Muscle of leg (tissue), 3 donors: ENCODE measurements at regions not wholly inside any gene's neighbourhood (a gene's known extent, or its start where the extent isn't known, plus 50 kb on each side); places are given as distances from the start of the nearest gene placed in this dataset.
"Not testable (repeated sequence)": the region's sequence is repeated elsewhere in the genome, so short reads cannot be mapped to it uniquely, and the experiment has no call there.

Source experiments
- DNase-seq: peaks from one replicate; pipeline ENCODE4 v3.0.0; 2013
- H3K27ac ChIP-seq: one replicate; pipeline ENCODE4 v1.5.1; 2013; ENCODE audit warnings: mild to moderate bottlenecking, low read length, control low read depth
- H3K27me3 ChIP-seq: one replicate; pipeline ENCODE4 v1.6.1; 2013; ENCODE audit warnings: low read length; ENCODE audit not compliant: control insufficient read depth, insufficient read depth
- H3K36me3 ChIP-seq: one replicate; pipeline ENCODE4 v1.6.1; 2013; ENCODE audit warnings: low read length; ENCODE audit not compliant: control insufficient read depth, insufficient read depth
- H3K4me1 ChIP-seq: one replicate; pipeline ENCODE4 v1.6.1; 2013; ENCODE audit warnings: low read length; ENCODE audit not compliant: control insufficient read depth, insufficient read depth
- H3K4me3 ChIP-seq: one replicate; pipeline ENCODE4 v1.5.1; 2013; ENCODE audit warnings: low read length, control low read depth
- H3K9me3 ChIP-seq: replicated peaks from 2 replicates; pipeline ENCODE4 v1.6.1; 2013; ENCODE audit warnings: low read depth, low read length; ENCODE audit not compliant: control insufficient read depth
- WGBS: methylation state at CpG from one replicate; pipeline ENCODE4 v1.1.5; 2013; ENCODE audit warnings: missing lambda C conversion rate; ENCODE audit not compliant: insufficient coverage; 5-methylcytosine and 5-hydroxymethylcytosine counted together

DNA sequence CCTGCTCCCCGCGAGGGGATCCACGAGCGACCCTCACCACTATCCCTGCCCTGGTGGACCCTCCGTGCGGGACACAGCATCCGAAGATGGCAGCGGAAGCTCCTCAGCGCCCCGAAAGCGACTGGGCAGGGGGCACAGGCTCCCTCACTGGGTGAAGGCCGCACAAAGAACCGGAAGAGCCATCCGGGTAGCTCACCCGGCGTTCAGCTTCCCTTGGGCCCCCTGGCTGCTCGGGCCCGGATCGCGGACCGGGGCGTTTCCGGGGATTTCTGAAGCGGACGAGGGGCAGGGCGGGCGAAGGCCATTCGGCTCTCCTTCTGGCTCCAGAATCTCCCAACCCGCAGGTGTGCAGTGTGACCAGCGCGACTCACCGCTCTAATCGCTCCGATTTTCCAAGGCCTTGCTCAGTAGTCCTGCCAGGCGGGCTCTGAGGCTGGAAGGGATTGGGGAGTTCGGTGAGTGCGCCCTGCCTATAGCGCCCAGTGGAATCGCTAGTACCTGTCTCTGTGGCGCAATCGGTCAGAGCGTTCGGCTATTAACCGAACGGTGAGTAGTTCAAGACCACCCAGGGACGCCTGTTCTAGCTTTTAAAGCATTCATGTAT, 94.3 kb upstream of the NBPF11 start:
- H3K36me3 ChIP-seq, H3K4me3 ChIP-seq, H3K27ac ChIP-seq, H3K4me1 ChIP-seq, H3K27me3 ChIP-seq, DNase-seq, H3K9me3 ChIP-seq: not testable (repeated sequence)
- no CpG with 5 or more reads among the region's 46 CpGs for WGBS

DNA sequence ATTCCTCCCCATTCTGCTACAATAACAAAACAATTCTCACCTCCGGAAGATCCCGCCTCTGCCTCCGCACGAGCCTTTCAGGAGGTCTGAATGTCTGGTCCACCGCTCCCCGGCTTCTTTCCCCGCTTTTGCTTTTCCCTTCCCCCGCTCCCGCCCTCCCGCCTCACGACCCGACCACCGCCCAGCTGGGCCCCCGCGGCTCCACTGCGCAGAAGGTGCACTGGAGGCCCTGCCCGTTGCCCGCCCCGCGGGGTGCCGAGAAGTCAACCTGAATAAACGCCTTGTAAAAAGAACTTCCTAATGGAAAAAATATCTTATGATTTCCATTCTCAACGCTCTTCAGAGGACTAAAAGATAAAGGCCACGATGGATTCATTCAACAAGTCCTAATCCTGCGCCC, 93.8 kb upstream of the NBPF11 start:
- not testable (repeated sequence) for DNase-seq, H3K9me3 ChIP-seq, H3K4me1 ChIP-seq, H3K27me3 ChIP-seq, H3K27ac ChIP-seq, H3K36me3 ChIP-seq, H3K4me3 ChIP-seq
- WGBS, result no CpG with 5 or more reads among the region's 25 CpGs

DNA sequence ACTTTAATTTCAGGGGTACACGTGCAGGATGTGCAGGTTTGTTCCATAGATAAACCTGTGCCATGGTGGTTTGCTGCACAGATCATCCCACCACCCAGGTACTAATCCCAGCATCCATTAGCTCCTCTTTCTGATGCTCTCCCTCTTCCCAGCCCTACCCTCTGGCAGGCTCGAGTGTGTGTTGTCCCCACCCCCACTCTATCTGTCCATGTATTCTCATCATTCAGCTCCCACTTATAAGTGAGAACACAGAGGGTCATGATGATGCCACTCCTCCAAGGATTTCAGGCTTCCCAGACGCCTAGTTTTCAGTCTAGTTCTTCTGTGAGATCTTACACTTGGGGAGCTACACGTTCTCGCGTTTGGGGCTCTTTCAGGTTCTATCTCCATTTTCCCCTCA, 93.4 kb upstream of the NBPF11 start:
- H3K27me3 ChIP-seq, H3K36me3 ChIP-seq, H3K9me3 ChIP-seq, H3K4me1 ChIP-seq, H3K27ac ChIP-seq, DNase-seq, H3K4me3 ChIP-seq: not testable (repeated sequence)
- no CpG with 5 or more reads among the region's 6 CpGs for WGBS

DNA sequence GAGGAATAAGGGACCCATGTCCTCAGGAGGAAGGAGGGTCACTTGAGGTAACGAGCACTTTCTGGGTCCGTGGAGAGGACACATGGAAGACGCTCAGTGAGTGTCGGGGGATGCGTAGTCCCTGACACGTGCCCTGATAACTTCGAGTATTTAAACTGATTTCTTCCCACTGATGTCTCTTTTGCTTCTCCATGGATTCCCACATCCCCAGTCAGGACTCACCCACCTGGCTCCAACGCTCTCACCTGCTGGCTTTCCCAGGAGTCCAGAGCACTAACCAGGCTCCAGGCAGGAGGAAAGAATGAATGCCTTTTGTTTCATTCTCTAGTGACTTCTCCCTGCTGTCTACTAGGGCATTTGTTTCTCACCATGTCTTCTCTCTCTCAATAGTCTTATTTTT, 81.2 kb upstream of the NBPF11 start:
- not testable (repeated sequence) for H3K27me3 ChIP-seq, DNase-seq, H3K4me1 ChIP-seq, H3K4me3 ChIP-seq, H3K36me3 ChIP-seq, H3K27ac ChIP-seq, H3K9me3 ChIP-seq
- WGBS, result no CpG with 5 or more reads among the region's 8 CpGs

DNA sequence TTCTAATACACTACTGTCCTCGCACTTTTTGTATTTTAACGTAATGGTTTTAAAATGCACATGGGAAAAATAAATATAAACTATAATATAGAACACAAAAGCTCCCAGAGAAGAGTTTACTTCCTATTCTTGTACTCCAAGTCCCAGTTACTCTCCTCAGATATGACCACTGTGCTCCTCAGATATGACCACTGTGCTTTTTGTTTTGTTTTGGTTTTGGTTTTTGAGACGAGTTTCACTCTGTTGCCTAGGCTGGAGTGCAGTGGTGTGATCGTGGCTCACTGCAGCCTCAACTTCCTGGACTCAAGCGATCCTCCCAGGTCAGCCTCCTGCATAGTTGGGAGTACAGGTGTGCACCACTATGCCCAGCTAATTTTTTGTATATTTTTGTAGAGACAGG, 76.8 kb upstream of the NBPF11 start:
- not testable (repeated sequence) for H3K9me3 ChIP-seq, H3K4me1 ChIP-seq, H3K27me3 ChIP-seq, H3K36me3 ChIP-seq, H3K27ac ChIP-seq, H3K4me3 ChIP-seq, DNase-seq
- WGBS, result no CpG with 5 or more reads among the region's 5 CpGs

DNA sequence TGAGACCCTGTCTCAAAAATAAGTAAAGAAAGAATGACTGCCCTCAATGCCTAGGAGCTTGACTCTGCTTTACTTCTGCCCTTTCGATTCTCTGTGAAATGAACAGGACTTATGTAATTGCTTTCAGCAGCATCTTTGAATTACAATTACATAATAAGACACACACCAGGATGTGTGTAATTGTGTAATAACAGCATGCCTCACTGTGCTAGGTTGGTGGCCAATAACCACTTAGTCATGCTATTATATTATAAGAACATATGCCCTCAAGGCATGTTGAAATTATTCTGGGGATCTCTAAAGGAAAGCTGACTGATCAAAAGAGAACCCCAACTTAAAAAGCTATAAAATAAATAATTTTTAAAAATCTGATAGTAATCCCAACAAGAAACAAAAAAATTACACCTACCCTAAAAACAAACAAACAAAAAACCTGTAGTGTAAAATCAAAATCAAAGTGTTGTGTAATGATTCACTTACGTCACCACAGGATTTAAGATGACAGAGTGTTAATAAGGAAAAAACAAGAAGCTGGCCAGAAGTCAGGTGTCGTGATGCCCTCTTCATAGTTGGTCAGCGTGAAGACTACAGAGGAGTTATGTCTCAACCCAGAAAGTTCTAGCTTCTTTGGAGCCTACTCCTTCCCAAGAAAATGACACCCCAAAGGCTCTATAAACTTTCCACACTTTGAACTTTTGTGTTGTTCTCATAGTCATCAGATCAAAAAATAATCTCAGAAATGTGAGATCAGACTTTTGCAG, 70.5 kb upstream of the NBPF11 start:
- not testable (repeated sequence) for H3K27ac ChIP-seq

DNA sequence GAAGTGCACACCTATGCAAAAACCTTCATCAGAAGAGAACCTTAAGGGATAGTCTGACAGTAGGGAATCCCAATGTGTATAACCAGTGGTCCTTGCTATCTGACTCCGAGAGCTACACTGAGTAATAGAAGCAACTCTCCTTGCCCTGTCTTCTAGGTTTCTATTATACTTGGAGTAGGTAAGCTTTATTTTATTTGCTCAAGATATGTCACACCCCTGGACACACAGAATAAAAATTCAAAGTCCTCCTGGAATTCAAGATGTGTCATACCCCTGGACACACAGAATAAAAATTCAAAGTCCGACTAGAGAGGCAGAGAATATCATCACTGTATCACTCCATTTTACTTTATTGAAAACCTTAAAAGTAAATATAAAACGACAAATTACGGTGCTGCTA, 69.5 kb upstream of the NBPF11 start:
- not testable (repeated sequence) for H3K36me3 ChIP-seq
- no CpG with 5 or more reads among the region's 4 CpGs for WGBS

More for the DNA sequence above, 70.5 kb upstream of the NBPF11 start:
- not testable (repeated sequence) for H3K4me3 ChIP-seq, H3K4me1 ChIP-seq, H3K27me3 ChIP-seq, H3K9me3 ChIP-seq, H3K36me3 ChIP-seq, DNase-seq
- WGBS, result no CpG with 5 or more reads among the region's 4 CpGs

DNA sequence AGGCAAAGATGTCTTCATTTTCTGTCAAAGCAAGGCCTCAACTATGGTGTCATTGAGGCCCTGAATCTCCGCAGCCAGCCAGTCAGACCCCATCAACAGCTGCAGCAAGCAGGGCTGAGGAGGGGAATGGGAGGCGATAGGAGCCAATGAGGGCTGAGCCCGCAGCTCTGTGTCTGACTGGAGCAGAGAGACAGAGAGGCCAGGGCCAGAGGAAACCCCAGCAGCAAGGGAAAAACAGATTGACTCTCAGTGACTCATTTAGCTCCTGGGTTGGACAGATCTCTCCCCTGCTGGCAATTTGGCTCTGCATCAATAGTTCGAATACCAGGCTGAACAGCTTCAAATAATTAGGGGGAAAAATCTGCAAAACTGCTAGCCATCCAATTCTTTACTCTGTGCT, 67.1 kb upstream of the NBPF11 start:
- H3K4me1 ChIP-seq, H3K4me3 ChIP-seq, H3K36me3 ChIP-seq, H3K9me3 ChIP-seq, H3K27ac ChIP-seq, H3K27me3 ChIP-seq, DNase-seq: not testable (repeated sequence)
- WGBS, result no CpG with 5 or more reads among the region's 4 CpGs

More for the DNA sequence above, 69.5 kb upstream of the NBPF11 start:
- H3K4me3 ChIP-seq, H3K4me1 ChIP-seq, H3K9me3 ChIP-seq, H3K27ac ChIP-seq, DNase-seq, H3K27me3 ChIP-seq: not testable (repeated sequence)

DNA sequence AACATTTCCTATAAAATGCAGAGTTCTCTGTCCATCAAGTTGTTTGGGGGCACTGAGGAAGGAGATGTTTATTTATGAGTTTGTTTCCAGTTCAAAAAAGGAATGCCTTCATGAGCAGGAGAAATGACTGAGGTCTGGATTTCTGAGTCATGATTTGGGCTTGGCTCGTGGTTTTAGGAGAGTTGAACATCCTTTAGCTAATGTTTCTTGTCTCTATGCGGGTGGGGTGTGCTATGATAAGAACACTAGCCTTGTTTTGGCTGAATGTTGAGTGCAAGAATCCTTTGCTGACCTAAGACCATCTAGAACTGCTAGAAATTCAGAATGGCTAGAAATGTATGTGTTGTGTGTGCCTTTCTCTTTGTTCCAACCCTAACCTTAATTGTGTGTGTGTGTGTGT, 59.1 kb upstream of the NBPF11 start:
- DNase-seq, H3K36me3 ChIP-seq, H3K27me3 ChIP-seq, H3K27ac ChIP-seq, H3K4me1 ChIP-seq, H3K4me3 ChIP-seq, H3K9me3 ChIP-seq: not testable (repeated sequence)
- WGBS, result no CpG with 5 or more reads among the region's 2 CpGs

DNA sequence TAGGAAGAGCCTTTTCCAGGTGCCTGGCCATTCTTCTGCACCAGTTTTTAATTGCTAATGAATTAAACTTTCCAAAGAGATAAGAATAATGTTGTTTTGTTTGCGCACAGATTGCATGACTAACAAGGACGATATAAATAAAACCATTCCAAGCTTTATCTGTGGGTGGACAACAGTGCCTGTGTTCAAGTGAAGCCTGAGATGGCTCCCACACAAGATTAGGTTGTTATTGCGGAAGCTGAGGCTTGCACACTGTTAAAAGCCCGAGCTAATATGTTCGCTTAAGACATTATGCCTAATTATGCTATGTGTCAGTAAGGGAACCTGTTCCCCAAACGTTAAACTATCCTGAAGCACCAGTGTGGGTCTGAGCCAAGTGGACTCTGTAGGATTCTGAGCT, 58.5 kb upstream of the NBPF11 start:
- H3K4me3 ChIP-seq, H3K4me1 ChIP-seq, DNase-seq, H3K36me3 ChIP-seq, H3K27ac ChIP-seq, H3K27me3 ChIP-seq, H3K9me3 ChIP-seq: not testable (repeated sequence)
- WGBS, result no CpG with 5 or more reads among the region's 6 CpGs

DNA sequence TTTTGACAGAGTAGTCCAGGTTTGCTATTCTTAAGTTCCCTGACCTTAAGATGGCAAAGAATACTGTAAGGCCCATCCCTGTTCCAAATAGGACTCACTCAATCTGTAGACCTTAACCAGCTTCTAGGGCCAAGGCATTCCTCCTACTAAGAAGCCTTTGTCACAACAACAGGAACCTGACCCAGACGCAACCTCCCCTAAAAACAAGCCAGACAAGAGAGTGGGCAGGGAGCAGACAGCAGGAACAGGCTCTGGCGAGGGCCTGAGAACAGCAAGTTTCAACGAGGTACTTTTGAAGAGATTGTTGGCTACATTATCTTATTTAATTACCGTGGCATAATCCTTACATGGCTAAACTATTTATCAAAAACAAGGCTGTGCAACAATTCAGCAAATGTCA, 58.1 kb upstream of the NBPF11 start:
- H3K4me3 ChIP-seq, H3K36me3 ChIP-seq, H3K4me1 ChIP-seq, H3K27ac ChIP-seq, H3K27me3 ChIP-seq, DNase-seq, H3K9me3 ChIP-seq: not testable (repeated sequence)
- no CpG with 5 or more reads among the region's 4 CpGs for WGBS
